ENCODE measurements at regions not wholly inside any gene's neighbourhood (a gene's known extent, or its start where the extent isn't known, plus 50 kb on each side); places are given as distances from the start of the nearest gene placed in this dataset.

DNA sequence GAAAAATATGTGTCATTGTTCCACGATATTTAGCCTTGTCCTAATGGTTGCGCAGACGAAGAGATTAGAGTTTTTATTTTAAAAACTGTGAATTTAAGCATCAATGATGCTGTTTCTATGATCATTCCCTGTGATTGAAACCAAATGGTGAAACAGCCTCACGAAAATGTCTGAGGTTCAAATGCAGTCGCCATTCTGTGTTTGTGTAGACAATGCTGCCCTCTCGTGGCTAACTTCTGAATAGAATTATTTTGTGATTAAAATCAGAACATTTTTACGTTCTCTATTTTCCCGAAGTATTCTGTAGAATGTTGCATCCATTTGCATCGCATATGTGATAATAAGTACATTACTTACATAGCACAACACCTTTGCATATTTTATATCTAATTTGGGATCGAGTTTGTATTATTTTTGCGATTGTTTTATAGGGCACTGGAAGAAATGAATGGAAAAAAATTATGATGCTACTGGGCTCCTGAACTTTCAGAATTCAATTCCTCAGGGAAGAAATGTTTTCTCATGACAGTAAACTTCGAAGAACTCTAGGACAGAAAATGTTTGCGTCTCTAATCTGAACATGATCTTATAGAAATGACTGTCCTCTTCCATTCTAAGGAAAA is 54.8 kb upstream of the CREB1 start:
- TF ChIP-seq, protein P1, sequence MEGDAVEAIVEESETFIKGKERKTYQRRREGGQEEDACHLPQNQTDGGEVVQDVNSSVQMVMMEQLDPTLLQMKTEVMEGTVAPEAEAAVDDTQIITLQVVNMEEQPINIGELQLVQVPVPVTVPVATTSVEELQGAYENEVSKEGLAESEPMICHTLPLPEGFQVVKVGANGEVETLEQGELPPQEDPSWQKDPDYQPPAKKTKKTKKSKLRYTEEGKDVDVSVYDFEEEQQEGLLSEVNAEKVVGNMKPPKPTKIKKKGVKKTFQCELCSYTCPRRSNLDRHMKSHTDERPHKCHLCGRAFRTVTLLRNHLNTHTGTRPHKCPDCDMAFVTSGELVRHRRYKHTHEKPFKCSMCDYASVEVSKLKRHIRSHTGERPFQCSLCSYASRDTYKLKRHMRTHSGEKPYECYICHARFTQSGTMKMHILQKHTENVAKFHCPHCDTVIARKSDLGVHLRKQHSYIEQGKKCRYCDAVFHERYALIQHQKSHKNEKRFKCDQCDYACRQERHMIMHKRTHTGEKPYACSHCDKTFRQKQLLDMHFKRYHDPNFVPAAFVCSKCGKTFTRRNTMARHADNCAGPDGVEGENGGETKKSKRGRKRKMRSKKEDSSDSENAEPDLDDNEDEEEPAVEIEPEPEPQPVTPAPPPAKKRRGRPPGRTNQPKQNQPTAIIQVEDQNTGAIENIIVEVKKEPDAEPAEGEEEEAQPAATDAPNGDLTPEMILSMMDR (IDR thresholded peaks at IDR 0.05), result peak; percentile 70; the same call in 1 of the 2 replicates
- TF ChIP-seq TCF7L2 (IDR thresholded peaks at IDR 0.05; ENCODE audit: low read depth, low read length) (no peak), POLR2AphosphoS5 (IDR thresholded peaks at IDR 0.05; ENCODE audit: low read depth, low read length) (no peak)
- TF ChIP-seq, protein P2, sequence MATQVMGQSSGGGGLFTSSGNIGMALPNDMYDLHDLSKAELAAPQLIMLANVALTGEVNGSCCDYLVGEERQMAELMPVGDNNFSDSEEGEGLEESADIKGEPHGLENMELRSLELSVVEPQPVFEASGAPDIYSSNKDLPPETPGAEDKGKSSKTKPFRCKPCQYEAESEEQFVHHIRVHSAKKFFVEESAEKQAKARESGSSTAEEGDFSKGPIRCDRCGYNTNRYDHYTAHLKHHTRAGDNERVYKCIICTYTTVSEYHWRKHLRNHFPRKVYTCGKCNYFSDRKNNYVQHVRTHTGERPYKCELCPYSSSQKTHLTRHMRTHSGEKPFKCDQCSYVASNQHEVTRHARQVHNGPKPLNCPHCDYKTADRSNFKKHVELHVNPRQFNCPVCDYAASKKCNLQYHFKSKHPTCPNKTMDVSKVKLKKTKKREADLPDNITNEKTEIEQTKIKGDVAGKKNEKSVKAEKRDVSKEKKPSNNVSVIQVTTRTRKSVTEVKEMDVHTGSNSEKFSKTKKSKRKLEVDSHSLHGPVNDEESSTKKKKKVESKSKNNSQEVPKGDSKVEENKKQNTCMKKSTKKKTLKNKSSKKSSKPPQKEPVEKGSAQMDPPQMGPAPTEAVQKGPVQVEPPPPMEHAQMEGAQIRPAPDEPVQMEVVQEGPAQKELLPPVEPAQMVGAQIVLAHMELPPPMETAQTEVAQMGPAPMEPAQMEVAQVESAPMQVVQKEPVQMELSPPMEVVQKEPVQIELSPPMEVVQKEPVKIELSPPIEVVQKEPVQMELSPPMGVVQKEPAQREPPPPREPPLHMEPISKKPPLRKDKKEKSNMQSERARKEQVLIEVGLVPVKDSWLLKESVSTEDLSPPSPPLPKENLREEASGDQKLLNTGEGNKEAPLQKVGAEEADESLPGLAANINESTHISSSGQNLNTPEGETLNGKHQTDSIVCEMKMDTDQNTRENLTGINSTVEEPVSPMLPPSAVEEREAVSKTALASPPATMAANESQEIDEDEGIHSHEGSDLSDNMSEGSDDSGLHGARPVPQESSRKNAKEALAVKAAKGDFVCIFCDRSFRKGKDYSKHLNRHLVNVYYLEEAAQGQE (IDR thresholded peaks at IDR 0.05; ENCODE audit: insufficient read depth in 1 of 2, low read depth in 2 of 2, low read length in 1 of 2), result no peak

Data from Panc1 (cell line).